ENCODE measurements at regions not wholly inside any gene's neighbourhood (a gene's known extent, or its start where the extent isn't known, plus 50 kb on each side); places are given as distances from the start of the nearest gene placed in this dataset.

DNA sequence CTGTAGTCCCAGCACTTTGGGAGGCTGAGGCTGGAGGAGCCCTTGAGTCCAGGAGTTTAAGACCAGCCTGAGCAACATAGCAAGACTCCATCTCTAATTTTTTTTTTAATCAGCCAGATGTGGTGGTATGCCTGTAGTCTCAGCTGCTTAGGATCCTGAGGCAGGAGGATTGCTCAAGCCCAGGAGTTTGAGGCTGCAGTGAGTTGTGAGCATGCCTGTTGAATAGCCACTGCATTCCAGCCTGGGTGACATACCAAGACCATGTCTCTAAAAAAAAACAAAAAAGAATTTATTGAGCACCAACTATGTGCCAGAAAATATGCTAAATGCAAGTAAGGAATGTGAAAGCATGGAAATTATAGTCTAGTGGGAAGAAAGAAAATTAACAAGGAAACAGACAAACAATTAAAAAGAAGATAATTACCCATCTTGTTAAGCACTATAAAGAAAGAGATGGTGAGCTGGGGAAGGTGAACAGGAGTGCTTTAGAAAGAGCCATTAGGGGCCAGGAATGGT lies 104.0 kb upstream of the ZNF678 start:
- Histone ChIP-seq H3K4me1 (no peaks in the 10 kb centered on the region), H3K36me3 (no peaks in the 10 kb centered on the region), H3K9me3 (no peaks in the 10 kb centered on the region), H3K27me3 (no peaks in the 10 kb centered on the region), H3K4me3 (no peak overlapping the region), H3K27ac (no peak overlapping the region)
- FAIRE-seq (no peak), ATAC-seq (no peak), DNase-seq (no peak)
- TF ChIP-seq, protein P1, sequence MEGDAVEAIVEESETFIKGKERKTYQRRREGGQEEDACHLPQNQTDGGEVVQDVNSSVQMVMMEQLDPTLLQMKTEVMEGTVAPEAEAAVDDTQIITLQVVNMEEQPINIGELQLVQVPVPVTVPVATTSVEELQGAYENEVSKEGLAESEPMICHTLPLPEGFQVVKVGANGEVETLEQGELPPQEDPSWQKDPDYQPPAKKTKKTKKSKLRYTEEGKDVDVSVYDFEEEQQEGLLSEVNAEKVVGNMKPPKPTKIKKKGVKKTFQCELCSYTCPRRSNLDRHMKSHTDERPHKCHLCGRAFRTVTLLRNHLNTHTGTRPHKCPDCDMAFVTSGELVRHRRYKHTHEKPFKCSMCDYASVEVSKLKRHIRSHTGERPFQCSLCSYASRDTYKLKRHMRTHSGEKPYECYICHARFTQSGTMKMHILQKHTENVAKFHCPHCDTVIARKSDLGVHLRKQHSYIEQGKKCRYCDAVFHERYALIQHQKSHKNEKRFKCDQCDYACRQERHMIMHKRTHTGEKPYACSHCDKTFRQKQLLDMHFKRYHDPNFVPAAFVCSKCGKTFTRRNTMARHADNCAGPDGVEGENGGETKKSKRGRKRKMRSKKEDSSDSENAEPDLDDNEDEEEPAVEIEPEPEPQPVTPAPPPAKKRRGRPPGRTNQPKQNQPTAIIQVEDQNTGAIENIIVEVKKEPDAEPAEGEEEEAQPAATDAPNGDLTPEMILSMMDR (IDR thresholded peaks at IDR 0.05): no peak
- intact Hi-C loops (cut with DNase I): no loop called here

DNA sequence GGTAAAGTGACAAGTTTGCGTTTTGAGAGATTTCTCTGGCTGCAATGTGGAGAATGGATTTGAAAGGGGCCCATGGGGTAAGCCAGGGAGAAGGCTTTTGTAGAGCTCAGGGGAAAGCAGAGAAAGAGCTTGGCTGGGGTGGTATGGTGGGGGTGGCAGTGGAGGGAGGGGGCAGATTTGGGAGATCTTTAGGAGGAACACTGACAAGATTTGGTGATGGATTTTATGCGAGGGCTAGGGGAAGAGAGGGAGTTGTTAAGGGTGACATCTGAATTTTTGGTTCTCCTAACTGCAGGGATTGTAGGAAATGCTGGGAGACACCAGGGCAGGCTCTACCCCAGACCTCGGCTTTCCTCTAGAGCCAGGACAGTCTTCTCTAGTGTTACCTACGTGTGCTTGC lies 108.7 kb upstream of the ZNF678 start:
- TF ChIP-seq, protein P1 (IDR thresholded peaks at IDR 0.05): no peak
- no peak for ATAC-seq
- Histone ChIP-seq H3K27ac (no peak overlapping the region), H3K9me3 (no peaks in the 10 kb centered on the region), H3K4me3 (no peak overlapping the region), H3K27me3 (no peaks in the 10 kb centered on the region), H3K4me1 (no peaks in the 10 kb centered on the region), H3K36me3 (no peaks in the 10 kb centered on the region)
- 69% methylated on average over 4 of the region's 4 CpGs for WGBS, 2 donors
- DNase-seq: no peak
- intact Hi-C loops (cut with DNase I): no loop called here
- no peak for FAIRE-seq

DNA sequence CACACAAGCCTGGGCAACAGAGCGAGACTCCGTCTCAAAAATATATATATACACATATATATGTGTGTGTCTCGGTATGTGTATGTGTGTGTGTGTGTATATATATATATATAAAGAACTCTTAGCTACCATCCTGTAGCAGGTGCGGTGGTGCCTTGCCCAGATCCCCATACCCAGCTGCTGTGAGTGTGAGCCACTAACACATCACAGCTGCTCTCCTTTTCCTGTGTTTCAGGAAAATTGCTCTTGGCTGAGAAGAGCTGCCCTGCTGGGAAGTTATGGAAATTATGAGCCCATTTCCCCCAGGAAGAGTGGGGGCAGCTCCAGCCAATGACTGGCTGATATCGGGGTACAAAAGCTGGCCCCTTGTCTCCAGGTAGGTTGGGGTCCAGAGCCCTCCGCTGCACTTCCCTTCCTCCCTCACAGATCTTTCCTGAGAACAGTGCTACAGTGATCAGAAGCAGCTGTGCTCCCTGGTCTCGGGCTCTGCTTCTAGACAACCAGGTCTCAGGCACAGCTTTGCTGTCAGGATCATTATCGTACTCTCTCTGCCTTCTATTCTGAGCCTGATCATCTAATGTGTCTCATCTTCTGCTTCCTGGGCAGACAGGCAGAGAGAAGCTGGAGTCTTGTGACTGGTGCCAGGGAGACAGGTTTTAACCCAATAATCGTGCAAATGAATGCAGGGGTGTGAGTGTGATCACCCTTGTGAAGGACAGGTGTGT lies 109.6 kb upstream of the ZNF678 start:
- no peaks in the 10 kb centered on the region for H3K36me3 ChIP-seq
- ATAC-seq (no peak), DNase-seq (no peak), FAIRE-seq (no peak)
- H3K27me3 ChIP-seq: no peaks in the 10 kb centered on the region
- H3K4me3 ChIP-seq: no peak overlapping the region
- H3K27ac ChIP-seq: no peak overlapping the region
- TF ChIP-seq, protein P1 (IDR thresholded peaks at IDR 0.05): no peak
- intact Hi-C loops (cut with DNase I): no loop called here
- 66% methylated on average over 9 of the region's 9 CpGs for WGBS, 2 donors
- H3K4me1 ChIP-seq: no peaks in the 10 kb centered on the region
- H3K9me3 ChIP-seq: no peaks in the 10 kb centered on the region

DNA sequence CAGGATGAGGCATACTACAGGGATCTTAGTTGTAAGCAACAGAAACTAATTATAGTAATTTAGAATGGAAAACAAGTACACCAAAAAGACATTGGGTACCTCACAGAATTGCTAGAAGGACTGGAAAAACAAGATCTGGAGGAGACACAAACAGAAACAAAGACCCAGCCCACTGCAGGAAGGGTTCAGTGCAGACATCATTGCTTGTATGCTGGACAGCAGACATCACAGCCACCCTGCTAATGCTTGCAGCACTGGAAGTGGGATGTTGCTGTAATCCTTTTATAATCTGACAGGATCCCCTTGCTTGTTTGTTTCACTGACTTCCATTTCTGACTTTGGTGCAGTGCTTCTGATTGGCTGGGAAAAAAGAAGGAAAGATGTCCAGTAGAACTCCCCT lies 111.4 kb upstream of the ZNF678 start:
- H3K36me3 ChIP-seq: no peaks in the 10 kb centered on the region
- ATAC-seq: no peak
- no peak for DNase-seq
- FAIRE-seq: no peak
- no peaks in the 10 kb centered on the region for H3K27me3 ChIP-seq
- H3K27ac ChIP-seq: no peak overlapping the region
- intact Hi-C loops (cut with DNase I): no loop called here
- H3K4me1 ChIP-seq: no peaks in the 10 kb centered on the region
- no peak overlapping the region for H3K4me3 ChIP-seq
- H3K9me3 ChIP-seq: no peaks in the 10 kb centered on the region
- TF ChIP-seq, protein P1 (IDR thresholded peaks at IDR 0.05): no peak

DNA sequence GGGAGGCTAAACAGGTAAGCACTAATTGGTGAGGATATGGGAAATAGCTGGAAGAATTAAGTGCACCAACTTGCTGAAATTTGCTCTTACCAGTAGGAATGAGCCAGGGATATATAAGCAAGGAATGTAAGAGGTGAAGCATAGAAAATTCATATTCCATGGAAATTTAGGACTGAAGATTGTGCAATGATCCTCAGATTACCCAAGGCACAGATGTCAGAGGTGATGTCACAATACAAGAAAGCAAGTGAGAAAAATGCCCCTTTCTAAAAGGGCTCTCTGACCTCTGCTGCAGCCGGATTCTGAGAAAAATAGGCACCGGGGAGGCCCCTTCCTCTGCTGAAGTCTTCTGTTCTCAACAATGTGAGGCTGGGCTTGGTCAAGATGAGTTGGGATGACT lies 112.3 kb upstream of the ZNF678 start:
- no peaks in the 10 kb centered on the region for H3K9me3 ChIP-seq
- no peak overlapping the region for H3K27ac ChIP-seq
- FAIRE-seq: no peak
- H3K4me1 ChIP-seq: no peaks in the 10 kb centered on the region
- WGBS, 2 donors: 62 to 83% methylated on average over 2 of the region's 2 CpGs
- H3K4me3 ChIP-seq: no peak overlapping the region
- intact Hi-C loops (cut with DNase I): no loop called here
- TF ChIP-seq, protein P1 (IDR thresholded peaks at IDR 0.05): no peak
- H3K36me3 ChIP-seq: no peaks in the 10 kb centered on the region
- no peak for DNase-seq
- ATAC-seq: no peak
- no peaks in the 10 kb centered on the region for H3K27me3 ChIP-seq
